ENCODE measurements at regions not wholly inside any gene's neighbourhood (a gene's known extent, or its start where the extent isn't known, plus 50 kb on each side); places are given as distances from the start of the nearest gene placed in this dataset.

DNA sequence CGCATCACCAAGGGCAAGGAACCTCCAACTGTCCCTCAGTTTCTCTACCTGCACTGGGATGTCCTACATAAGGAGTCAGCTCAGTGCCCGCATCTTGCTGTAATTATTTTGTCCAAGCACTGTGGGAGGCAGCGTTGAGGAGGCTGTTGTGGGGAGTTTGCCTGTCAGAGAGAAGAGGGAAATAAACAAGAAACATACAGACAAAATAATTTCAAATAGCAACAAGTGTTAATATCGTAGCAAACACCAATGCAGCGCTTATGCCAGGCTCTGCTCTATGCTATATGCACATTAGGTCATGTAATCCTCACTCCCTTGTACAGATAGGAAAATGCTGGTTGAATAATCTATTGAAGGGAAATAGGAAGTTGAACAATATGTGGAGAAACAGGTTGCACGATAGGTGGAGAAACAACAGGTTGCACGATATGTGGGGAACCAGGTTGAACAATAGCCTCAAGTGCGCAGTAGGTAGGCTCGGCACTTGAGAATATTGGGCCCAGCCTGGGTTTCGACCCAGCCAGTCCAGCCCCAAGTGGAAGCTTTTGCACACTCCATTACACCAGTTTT, 91.2 kb upstream of the SIRPA start:
- peak overlapping the region; percentile 94 for H3K4me2 ChIP-seq (ENCODE audit: insufficient read depth, low read length)
- H3K27ac ChIP-seq (ENCODE audit: low read depth, low read length) = no peak overlapping the region
- TF ChIP-seq, protein P1, sequence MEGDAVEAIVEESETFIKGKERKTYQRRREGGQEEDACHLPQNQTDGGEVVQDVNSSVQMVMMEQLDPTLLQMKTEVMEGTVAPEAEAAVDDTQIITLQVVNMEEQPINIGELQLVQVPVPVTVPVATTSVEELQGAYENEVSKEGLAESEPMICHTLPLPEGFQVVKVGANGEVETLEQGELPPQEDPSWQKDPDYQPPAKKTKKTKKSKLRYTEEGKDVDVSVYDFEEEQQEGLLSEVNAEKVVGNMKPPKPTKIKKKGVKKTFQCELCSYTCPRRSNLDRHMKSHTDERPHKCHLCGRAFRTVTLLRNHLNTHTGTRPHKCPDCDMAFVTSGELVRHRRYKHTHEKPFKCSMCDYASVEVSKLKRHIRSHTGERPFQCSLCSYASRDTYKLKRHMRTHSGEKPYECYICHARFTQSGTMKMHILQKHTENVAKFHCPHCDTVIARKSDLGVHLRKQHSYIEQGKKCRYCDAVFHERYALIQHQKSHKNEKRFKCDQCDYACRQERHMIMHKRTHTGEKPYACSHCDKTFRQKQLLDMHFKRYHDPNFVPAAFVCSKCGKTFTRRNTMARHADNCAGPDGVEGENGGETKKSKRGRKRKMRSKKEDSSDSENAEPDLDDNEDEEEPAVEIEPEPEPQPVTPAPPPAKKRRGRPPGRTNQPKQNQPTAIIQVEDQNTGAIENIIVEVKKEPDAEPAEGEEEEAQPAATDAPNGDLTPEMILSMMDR (IDR thresholded peaks at IDR 0.05; ENCODE audit: extremely low read depth, low read depth, low read length) = no peak
- no peaks in the 10 kb centered on the region for H3K27me3 ChIP-seq (ENCODE audit: insufficient read depth, low read length)
- no peak for DNase-seq (ENCODE audit: insufficient read length, low spot score, missing footprints)
- peak overlapping the region; percentile 70 for H3K4me3 ChIP-seq (ENCODE audit: insufficient read depth, low read length)
- H3K79me2 ChIP-seq (ENCODE audit: insufficient read depth, low read length) = no peaks in the 10 kb centered on the region
- no peaks in the 10 kb centered on the region for H3K36me3 ChIP-seq (ENCODE audit: insufficient read depth, low read length)
- no peaks in the 10 kb centered on the region for H4K20me1 ChIP-seq (ENCODE audit: insufficient read depth, low read length)
- peaks cover 18% of the 10 kb centered on the region for H3K4me1 ChIP-seq (ENCODE audit: insufficient read depth, low read length)
- H2AFZ ChIP-seq (ENCODE audit: low read length) = peak overlapping the region; percentile 68
- no peaks in the 10 kb centered on the region for H3K9me3 ChIP-seq (ENCODE audit: low read depth, low read length)

DNA sequence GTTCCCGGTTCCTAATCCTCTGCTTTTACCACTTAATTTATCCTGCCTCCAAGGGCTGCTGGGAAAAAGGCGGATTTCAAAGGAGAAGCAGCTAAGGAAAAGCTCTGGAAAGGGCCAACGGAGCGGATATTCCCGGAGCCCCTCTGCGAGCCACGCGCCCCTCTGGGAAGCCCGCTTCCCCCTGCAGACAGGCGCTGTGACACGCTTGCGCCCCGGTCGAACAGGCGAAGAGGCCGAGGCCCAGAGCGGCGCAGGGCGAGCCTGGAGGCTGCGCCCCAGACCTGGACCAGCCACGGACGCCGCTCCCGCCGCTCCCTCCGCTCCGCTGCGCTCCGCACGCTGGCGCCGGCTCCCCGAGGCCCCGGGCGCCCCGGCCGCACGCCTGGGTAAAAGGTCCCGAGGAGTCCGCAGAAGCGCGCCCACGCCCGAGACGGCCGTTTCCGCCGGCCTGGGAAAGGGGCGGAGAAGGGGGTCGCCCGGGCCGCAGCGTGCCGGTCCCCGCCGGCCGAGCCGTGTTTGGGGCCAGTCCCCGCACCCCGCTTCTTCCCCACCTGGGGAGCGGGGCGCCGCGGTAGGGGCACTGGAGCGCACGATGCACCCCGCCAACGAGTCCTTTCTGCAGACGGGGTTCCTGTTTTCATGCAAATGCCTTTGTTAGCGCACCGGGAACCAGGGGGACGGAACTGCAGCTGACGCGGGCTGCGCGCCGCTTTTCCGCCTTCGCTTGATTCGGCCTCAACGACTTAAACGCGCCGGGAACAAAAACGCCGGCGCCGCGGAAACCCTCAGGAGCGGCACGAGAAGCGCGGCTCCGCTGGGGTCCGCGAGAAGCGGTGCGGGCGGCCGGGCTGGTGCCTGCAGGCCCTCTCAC, 91.9 kb upstream of the SIRPA start:
- peak overlapping the region; percentile 70 for H3K4me3 ChIP-seq (ENCODE audit: insufficient read depth, low read length)
- H3K27ac ChIP-seq (ENCODE audit: low read depth, low read length) = peak overlapping the region; percentile 17
- no peaks in the 10 kb centered on the region for H3K36me3 ChIP-seq (ENCODE audit: insufficient read depth, low read length)
- peaks cover 12% of the 10 kb centered on the region for H3K4me1 ChIP-seq (ENCODE audit: insufficient read depth, low read length)
- no peaks in the 10 kb centered on the region for H4K20me1 ChIP-seq (ENCODE audit: insufficient read depth, low read length)
- DNase-seq (ENCODE audit: insufficient read length, low spot score, missing footprints) = peak; percentile 82
- no peaks in the 10 kb centered on the region for H3K9me3 ChIP-seq (ENCODE audit: low read depth, low read length)
- peaks cover under 1% of the 10 kb centered on the region for H3K27me3 ChIP-seq (ENCODE audit: insufficient read depth, low read length)
- TF ChIP-seq, protein P1 (IDR thresholded peaks at IDR 0.05; ENCODE audit: extremely low read depth, low read depth, low read length) = no peak
- peak overlapping the region; percentile 94 for H3K4me2 ChIP-seq (ENCODE audit: insufficient read depth, low read length)
- no peaks in the 10 kb centered on the region for H3K79me2 ChIP-seq (ENCODE audit: insufficient read depth, low read length)
- peak overlapping the region; percentile 81 for H2AFZ ChIP-seq (ENCODE audit: low read length)

DNA sequence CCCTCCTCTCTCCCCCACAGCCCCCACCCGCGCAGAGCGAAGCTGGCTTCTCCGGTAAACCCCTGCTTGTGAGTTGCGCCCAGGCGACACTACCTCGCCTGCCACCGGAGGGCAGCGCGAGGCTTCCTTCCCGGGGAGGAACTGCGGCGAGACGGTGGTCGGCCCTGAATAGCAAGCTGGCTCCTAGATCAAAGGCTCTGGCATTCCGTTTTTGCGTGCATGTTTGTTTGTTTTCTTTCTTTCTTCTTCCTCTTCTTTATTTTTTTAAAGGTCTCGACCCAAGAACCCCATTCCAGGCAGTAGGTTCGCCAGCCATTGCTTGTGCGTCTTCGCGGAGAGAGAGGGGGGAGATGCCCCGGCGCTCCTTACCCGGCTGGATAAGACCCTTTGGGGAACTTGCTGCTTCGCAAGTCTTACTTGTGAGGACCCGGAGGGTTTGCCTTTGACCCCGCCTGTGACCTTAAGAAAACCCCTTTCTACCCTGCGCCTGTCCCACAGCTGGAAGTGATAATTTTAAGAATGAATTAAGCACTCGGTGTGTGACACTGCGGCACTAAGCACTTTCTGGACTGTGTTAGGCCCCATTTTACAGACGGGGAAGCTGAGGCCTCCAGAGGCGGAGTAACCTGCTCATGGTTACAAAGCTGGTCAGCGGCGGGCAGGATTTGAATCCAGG, 92.7 kb upstream of the SIRPA start:
- no peaks in the 10 kb centered on the region for H4K20me1 ChIP-seq (ENCODE audit: insufficient read depth, low read length)
- peak overlapping the region; percentile 81 for H2AFZ ChIP-seq (ENCODE audit: low read length)
- peaks cover 4% of the 10 kb centered on the region for H3K27me3 ChIP-seq (ENCODE audit: insufficient read depth, low read length)
- TF ChIP-seq, protein P1 (IDR thresholded peaks at IDR 0.05; ENCODE audit: extremely low read depth, low read depth, low read length) = peak; percentile 75
- no peaks in the 10 kb centered on the region for H3K9me3 ChIP-seq (ENCODE audit: low read depth, low read length)
- H3K36me3 ChIP-seq (ENCODE audit: insufficient read depth, low read length) = no peaks in the 10 kb centered on the region
- peak overlapping the region; percentile 70 for H3K4me3 ChIP-seq (ENCODE audit: insufficient read depth, low read length)
- peak overlapping the region; percentile 17 for H3K27ac ChIP-seq (ENCODE audit: low read depth, low read length)
- peak; percentile 92 for DNase-seq (ENCODE audit: insufficient read length, low spot score, missing footprints)
- H3K4me1 ChIP-seq (ENCODE audit: insufficient read depth, low read length) = peaks cover 12% of the 10 kb centered on the region
- H3K4me2 ChIP-seq (ENCODE audit: insufficient read depth, low read length) = peak overlapping the region; percentile 94
- no peaks in the 10 kb centered on the region for H3K79me2 ChIP-seq (ENCODE audit: insufficient read depth, low read length)

DNA sequence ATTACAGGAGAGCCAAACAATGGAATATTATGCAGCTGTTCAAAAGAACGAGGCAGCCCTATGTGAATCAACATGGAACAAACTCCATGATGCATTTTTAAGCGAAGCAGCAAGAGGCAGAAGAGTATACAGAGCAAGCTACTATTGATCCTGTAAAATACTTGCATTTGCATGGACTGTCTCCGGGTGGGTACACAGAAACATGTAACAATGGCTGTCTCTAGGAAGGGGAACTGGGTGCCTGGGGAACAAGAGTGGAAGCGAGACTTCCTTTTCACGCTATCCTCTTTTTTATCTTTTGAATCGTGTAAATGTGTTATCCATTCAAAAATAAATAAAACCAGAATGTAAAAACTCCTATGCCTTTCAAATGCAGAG, 93.3 kb upstream of the SIRPA start:
- H3K36me3 ChIP-seq (ENCODE audit: insufficient read depth, low read length) = no peaks in the 10 kb centered on the region
- H3K4me3 ChIP-seq (ENCODE audit: insufficient read depth, low read length) = peak overlapping the region; percentile 70
- DNase-seq (ENCODE audit: insufficient read length, low spot score, missing footprints) = no peak
- H2AFZ ChIP-seq (ENCODE audit: low read length) = peak overlapping the region; percentile 81
- peaks cover 12% of the 10 kb centered on the region for H3K4me1 ChIP-seq (ENCODE audit: insufficient read depth, low read length)
- H3K27me3 ChIP-seq (ENCODE audit: insufficient read depth, low read length) = peaks cover 4% of the 10 kb centered on the region
- H3K9me3 ChIP-seq (ENCODE audit: low read depth, low read length) = no peaks in the 10 kb centered on the region
- H3K27ac ChIP-seq (ENCODE audit: low read depth, low read length) = no peak overlapping the region
- TF ChIP-seq, protein P1 (IDR thresholded peaks at IDR 0.05; ENCODE audit: extremely low read depth, low read depth, low read length) = no peak
- H3K4me2 ChIP-seq (ENCODE audit: insufficient read depth, low read length) = peak overlapping the region; percentile 94
- H3K79me2 ChIP-seq (ENCODE audit: insufficient read depth, low read length) = no peaks in the 10 kb centered on the region
- no peaks in the 10 kb centered on the region for H4K20me1 ChIP-seq (ENCODE audit: insufficient read depth, low read length)

All from osteoblast (primary cell).